Kidney (tissue), 13 donors: ENCODE measurements at regions not wholly inside any gene's neighbourhood (a gene's known extent, or its start where the extent isn't known, plus 50 kb on each side); places are given as distances from the start of the nearest gene placed in this dataset.
A peak's percentile ranks its signal among the peaks of the same experiment; 100 is the strongest.

Source experiments
- DNase-seq, 5 donors: peaks; one replicate each; pipeline ENCODE4 v3.0.0-alpha.2; 2013 to 2020
- FAIRE-seq: peaks from 2 replicates; lab custom pipeline; 2012; peaks lifted over from hg19 to GRCh38; lab: Jason Lieb, UNC
- H3K27ac ChIP-seq, 2 donors: one replicate each; pipeline ENCODE4 v1.7.0; 2013; ENCODE audit warnings: low read depth in 2 of 2, low read length in 2 of 2, inconsistent platforms in 1 of 2
- H3K27me3 ChIP-seq: one replicate; pipeline ENCODE4 v1.7.1; 2013; ENCODE audit warnings: low read length, inconsistent platforms; ENCODE audit not compliant: control insufficient read depth, insufficient read depth
- H3K36me3 ChIP-seq, 3 donors: one replicate each; pipeline versions ENCODE4 v1.7.0 to v1.7.1; 2013; ENCODE audit warnings: low read length in 3 of 3, control low read depth in 1 of 3, inconsistent platforms in 1 of 3; ENCODE audit not compliant: insufficient read depth in 3 of 3, control insufficient read depth in 2 of 3
- H3K4me1 ChIP-seq, 3 donors: one replicate each; pipeline versions ENCODE4 v1.7.0 to v1.7.1; 2013; ENCODE audit warnings: low read length in 3 of 3, inconsistent platforms in 1 of 3, low read depth in 1 of 3; ENCODE audit not compliant: control insufficient read depth in 2 of 3, insufficient read depth in 2 of 3
- H3K4me3 ChIP-seq, 3 donors: one replicate each; pipeline versions ENCODE4 v1.7.0 to v1.8.1; 2013; ENCODE audit warnings: low read length in 3 of 3, control low read depth in 1 of 3, inconsistent platforms in 1 of 3
- H3K9ac ChIP-seq, 3 donors: one replicate each; pipeline versions ENCODE4 v1.7.0 to v1.7.1; 2013; ENCODE audit warnings: low read length in 3 of 3, control low read depth in 1 of 3, inconsistent platforms in 1 of 3
- H3K9me3 ChIP-seq, 3 donors: one replicate each; pipeline versions ENCODE4 v1.7.0 to v1.7.1; 2013; ENCODE audit warnings: low read length in 3 of 3, control low read depth in 1 of 3, inconsistent platforms in 1 of 3; ENCODE audit not compliant: control insufficient read depth in 2 of 3, insufficient read depth in 1 of 3
- intact Hi-C: fragments of 100-400 bp; cut with DNase I; formaldehyde crosslinking; loops from one replicate; pipeline ENCODE4 v1.11.1; 2022
- TF ChIP-seq, protein P1 (sequence below): IDR thresholded peaks from 3 replicates; pipeline ENCODE4 v1.5.1; 2012; ENCODE audit warnings: mild to moderate bottlenecking, moderate library complexity, borderline replicate concordance; ENCODE audit not compliant: insufficient read depth; ENCODE audit errors: extremely low read depth
- donor health status: control.
- donor health status: control.
- donor health status: control.
- donor health status: control.
- donor health status: control.
- donor health status: DM: yes; HTN: yes; CAD: no.
- donor health status: Normal renal cell carcinoma (clear cell type).

DNA sequence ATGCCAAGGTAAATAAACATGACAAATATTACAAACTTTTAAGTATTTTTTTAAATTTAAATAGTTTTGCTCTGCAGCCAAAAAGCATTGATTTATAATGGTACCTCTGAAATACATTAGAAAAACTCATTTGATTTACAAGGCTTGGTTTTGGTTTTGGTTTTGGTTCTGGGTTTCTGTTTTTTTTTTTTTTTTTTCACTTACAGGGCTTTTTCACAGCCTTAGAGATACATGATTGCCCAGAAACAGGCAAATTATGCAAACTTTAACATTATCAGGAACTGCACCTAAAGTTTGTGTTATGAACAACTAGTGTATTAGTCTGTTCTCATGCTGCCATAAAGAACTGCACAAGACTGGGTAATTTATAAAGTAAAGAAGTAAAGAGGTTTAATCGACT, 196.4 kb upstream of the DDX53 start:
- no peak overlapping the region for H3K4me3 ChIP-seq
- no peak overlapping the region for H3K27ac ChIP-seq
- H3K27me3 ChIP-seq, result no peaks in the 10 kb centered on the region
- no peak overlapping the region for H3K9ac ChIP-seq
- TF ChIP-seq, protein P1, sequence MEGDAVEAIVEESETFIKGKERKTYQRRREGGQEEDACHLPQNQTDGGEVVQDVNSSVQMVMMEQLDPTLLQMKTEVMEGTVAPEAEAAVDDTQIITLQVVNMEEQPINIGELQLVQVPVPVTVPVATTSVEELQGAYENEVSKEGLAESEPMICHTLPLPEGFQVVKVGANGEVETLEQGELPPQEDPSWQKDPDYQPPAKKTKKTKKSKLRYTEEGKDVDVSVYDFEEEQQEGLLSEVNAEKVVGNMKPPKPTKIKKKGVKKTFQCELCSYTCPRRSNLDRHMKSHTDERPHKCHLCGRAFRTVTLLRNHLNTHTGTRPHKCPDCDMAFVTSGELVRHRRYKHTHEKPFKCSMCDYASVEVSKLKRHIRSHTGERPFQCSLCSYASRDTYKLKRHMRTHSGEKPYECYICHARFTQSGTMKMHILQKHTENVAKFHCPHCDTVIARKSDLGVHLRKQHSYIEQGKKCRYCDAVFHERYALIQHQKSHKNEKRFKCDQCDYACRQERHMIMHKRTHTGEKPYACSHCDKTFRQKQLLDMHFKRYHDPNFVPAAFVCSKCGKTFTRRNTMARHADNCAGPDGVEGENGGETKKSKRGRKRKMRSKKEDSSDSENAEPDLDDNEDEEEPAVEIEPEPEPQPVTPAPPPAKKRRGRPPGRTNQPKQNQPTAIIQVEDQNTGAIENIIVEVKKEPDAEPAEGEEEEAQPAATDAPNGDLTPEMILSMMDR, result no peak
- DNase-seq, result no peak
- H3K36me3 ChIP-seq, result no peaks in the 10 kb centered on the region
- FAIRE-seq, result no peak
- no peaks in the 10 kb centered on the region for H3K9me3 ChIP-seq
- intact Hi-C loops, result no loop called here
- no peaks in the 10 kb centered on the region for H3K4me1 ChIP-seq

GRCh38 chrX:22810876-22811275, 188.9 kb upstream of the DDX53 start:
- DNase-seq, result no peak
- no peaks in the 10 kb centered on the region for H3K9me3 ChIP-seq
- no peak for FAIRE-seq
- intact Hi-C loops, result no loop called here
- no peaks in the 10 kb centered on the region for H3K36me3 ChIP-seq
- TF ChIP-seq, protein P1, result no peak
- no peak overlapping the region for H3K27ac ChIP-seq
- H3K4me3 ChIP-seq, result no peak overlapping the region
- no peaks in the 10 kb centered on the region for H3K4me1 ChIP-seq
- H3K27me3 ChIP-seq, result no peaks in the 10 kb centered on the region
- H3K9ac ChIP-seq, result no peak overlapping the region

DNA sequence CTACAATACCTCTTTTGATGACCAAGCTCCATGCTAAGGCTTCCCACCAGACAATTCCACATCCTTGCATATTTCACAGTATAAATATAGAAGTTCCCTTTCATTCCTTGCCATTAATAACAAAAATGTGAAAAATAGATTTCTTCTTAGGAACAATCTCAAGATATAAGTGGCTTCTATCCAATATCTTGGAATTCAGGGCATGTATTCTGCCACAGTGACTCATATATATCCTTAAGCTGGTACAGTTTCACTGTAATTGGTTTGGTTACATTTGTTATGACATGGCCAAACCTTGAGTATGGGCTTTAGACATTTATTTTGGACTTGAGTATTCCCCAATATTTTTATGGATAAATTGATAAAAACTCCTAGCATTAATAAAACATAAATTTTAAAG, 181.7 kb upstream of the DDX53 start:
- H3K36me3 ChIP-seq, result no peaks in the 10 kb centered on the region
- no peaks in the 10 kb centered on the region for H3K9me3 ChIP-seq
- FAIRE-seq, result no peak
- DNase-seq, result no peak
- H3K4me3 ChIP-seq, result no peak overlapping the region
- TF ChIP-seq, protein P1, result no peak
- intact Hi-C loops, result no loop called here
- H3K4me1 ChIP-seq, result no peaks in the 10 kb centered on the region
- H3K9ac ChIP-seq, result no peak overlapping the region
- H3K27me3 ChIP-seq, result no peaks in the 10 kb centered on the region
- H3K27ac ChIP-seq, result no peak overlapping the region

DNA sequence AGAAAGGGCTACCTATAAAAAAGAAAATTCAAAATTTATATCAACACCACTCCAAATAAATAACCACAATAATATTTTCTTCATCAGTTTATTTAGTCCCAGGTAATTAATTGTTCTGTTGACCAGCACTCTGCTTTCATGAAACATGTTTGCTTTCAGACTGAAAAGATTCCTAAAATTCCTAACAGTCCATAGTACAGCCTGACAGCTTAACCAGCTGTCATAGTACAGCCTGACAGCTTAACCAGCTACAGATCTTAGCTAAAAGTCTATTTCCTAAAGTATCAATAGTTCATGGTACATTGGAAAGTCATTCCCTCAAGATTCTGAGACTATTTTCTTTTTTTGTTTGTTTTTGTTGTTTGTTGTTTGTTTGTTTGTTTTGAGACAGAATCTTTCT, 144.1 kb upstream of the DDX53 start:
- Histone ChIP-seq H3K4me1 (no peaks in the 10 kb centered on the region), H3K9ac (no peak overlapping the region), H3K36me3 (no peaks in the 10 kb centered on the region), H3K27me3 (no peaks in the 10 kb centered on the region), H3K27ac (no peak overlapping the region), H3K4me3 (no peak overlapping the region), H3K9me3 (no peaks in the 10 kb centered on the region)
- peak; percentile 67 for FAIRE-seq
- no peak for DNase-seq
- TF ChIP-seq, protein P1, result no peak
- intact Hi-C loops, result no loop called here
